Activated CD4-positive, CD25-positive, alpha-beta regulatory T cell (primary cell): ENCODE measurements at regions not wholly inside any gene's neighbourhood (a gene's known extent, or its start where the extent isn't known, plus 50 kb on each side); places are given as distances from the start of the nearest gene placed in this dataset.
A peak's percentile ranks its signal among the peaks of the same experiment; 100 is the strongest.
"Not testable (repeated sequence)": the region's sequence is repeated elsewhere in the genome, so short reads cannot be mapped to it uniquely, and the experiment has no call there.

Source experiments
- DNase-seq, 4 experiments: peaks; one replicate each; lab custom pipeline; 2025; lab: John Stamatoyannopoulos, UW

GRCh38 chr3:137820366-137820765, 56.3 kb downstream of the SOX14 start:
- DNase-seq: no peak

GRCh38 chr3:137835096-137835495, 71.0 kb downstream of the SOX14 start:
- DNase-seq: no peak

- DNase-seq: no peak
These were observed 81.1 kb downstream of the SOX14 start for GRCh38 chr3:137845194-137845593.

- no peak for DNase-seq
These were observed 81.6 kb downstream of the SOX14 start for GRCh38 chr3:137845666-137846065.

- DNase-seq: no peak
These were observed 88.3 kb downstream of the SOX14 start for GRCh38 chr3:137852391-137852830.

- no peak for DNase-seq
These were observed 90.6 kb downstream of the SOX14 start for GRCh38 chr3:137854533-137855261.

- no peak for DNase-seq
These were observed 101.9 kb downstream of the SOX14 start for GRCh38 chr3:137866001-137866400.

- no peak for DNase-seq
These were observed 102.8 kb downstream of the SOX14 start for GRCh38 chr3:137866933-137867332.

- no peak for DNase-seq
These were observed 103.5 kb downstream of the SOX14 start for GRCh38 chr3:137867611-137868010.

GRCh38 chr3:137869022-137869421, 104.9 kb downstream of the SOX14 start:
- no peak for DNase-seq

GRCh38 chr3:137872589-137872988, 108.5 kb downstream of the SOX14 start:
- DNase-seq: not testable (repeated sequence)

GRCh38 chr3:137896842-137897241, 113.1 kb upstream of the CLDN18 start:
- not testable (repeated sequence) for DNase-seq

GRCh38 chr3:137906985-137907649, 102.8 kb upstream of the CLDN18 start:
- DNase-seq: no peak

GRCh38 chr3:137924628-137925027, 85.3 kb upstream of the CLDN18 start:
- no peak for DNase-seq

- DNase-seq: no peak
These were observed 84.9 kb upstream of the CLDN18 start for GRCh38 chr3:137925080-137925479.

GRCh38 chr3:137926991-137927390, 83.0 kb upstream of the CLDN18 start:
- DNase-seq: no peak

- no peak for DNase-seq
These were observed 79.0 kb upstream of the CLDN18 start for GRCh38 chr3:137930976-137931375.

- no peak for DNase-seq
These were observed 71.1 kb upstream of the CLDN18 start for GRCh38 chr3:137938876-137939275.

GRCh38 chr3:137944593-137944992, 65.4 kb upstream of the CLDN18 start:
- DNase-seq: no peak

GRCh38 chr3:137946356-137946973, 63.5 kb upstream of the CLDN18 start:
- DNase-seq: peak in 1 of 4 experiments; percentile 5

GRCh38 chr3:137947117-137947516, 62.8 kb upstream of the CLDN18 start:
- DNase-seq: no peak

GRCh38 chr3:137948400-137949072, 61.4 kb upstream of the CLDN18 start:
- DNase-seq: no peak

- DNase-seq: no peak
These were observed 51.3 kb upstream of the CLDN18 start for GRCh38 chr3:137958636-137959035.
